ENCODE measurements at regions not wholly inside any gene's neighbourhood (a gene's known extent, or its start where the extent isn't known, plus 50 kb on each side); places are given as distances from the start of the nearest gene placed in this dataset.

- no peaks in the 10 kb centered on the region for H3K9me2 ChIP-seq (replicated peaks; ENCODE audit: low read depth, low read length)
- no peaks in the 10 kb centered on the region for H3K4me1 ChIP-seq (ENCODE audit: insufficient read depth, low read length, poor library complexity, severe bottlenecking)
- no peaks in the 10 kb centered on the region for H3K79me2 ChIP-seq (ENCODE audit: insufficient read depth, low read length)
- no peak overlapping the region for H3K4me3 ChIP-seq (ENCODE audit: low read length, poor library complexity, severe bottlenecking)
- H3K9me3 ChIP-seq (ENCODE audit: insufficient read depth, low read depth, low read length) = 0 out of 2 replicates have a peak, but pooled peaks cover 3% of the 10 kb centered on the region
- no peaks in the 10 kb centered on the region for H3F3A ChIP-seq (ENCODE audit: low read depth)
- no peak overlapping the region for H3K4me2 ChIP-seq (ENCODE audit: low read depth, low read length, poor library complexity, severe bottlenecking)
- no peak overlapping the region for H3K9ac ChIP-seq (ENCODE audit: low read depth, low read length, poor library complexity, severe bottlenecking)
- no peaks in the 10 kb centered on the region for H3K27me3 ChIP-seq (ENCODE audit: insufficient read depth, low read length, poor library complexity, severe bottlenecking)
- no peaks in the 10 kb centered on the region for H3K36me3 ChIP-seq (ENCODE audit: insufficient read depth, low read length)
- no peak overlapping the region for H2AFZ ChIP-seq (ENCODE audit: low read length)
- no peaks in the 10 kb centered on the region for H4K20me1 ChIP-seq (ENCODE audit: insufficient read depth, low read length, poor library complexity, severe bottlenecking)
- TF ChIP-seq EZH2phosphoT487 (IDR thresholded peaks at IDR 0.05; ENCODE audit: borderline replicate concordance) (no peak), CTCF (conservative IDR thresholded peaks at IDR 0.05; ENCODE audit: low read length) (no peak)
These were observed 775.1 kb downstream of the TNS3 start for GRCh38 chr7:46806856-46807255.

- no peak overlapping the region for H3K4me2 ChIP-seq (ENCODE audit: low read depth, low read length, poor library complexity, severe bottlenecking)
- H3F3A ChIP-seq (ENCODE audit: low read depth) = no peaks in the 10 kb centered on the region
- no peaks in the 10 kb centered on the region for H3K9me2 ChIP-seq (replicated peaks; ENCODE audit: low read depth, low read length)
- no peaks in the 10 kb centered on the region for H3K79me2 ChIP-seq (ENCODE audit: insufficient read depth, low read length)
- H2AFZ ChIP-seq (ENCODE audit: low read length) = no peak overlapping the region
- H4K20me1 ChIP-seq (ENCODE audit: insufficient read depth, low read length, poor library complexity, severe bottlenecking) = no peaks in the 10 kb centered on the region
- H3K36me3 ChIP-seq (ENCODE audit: insufficient read depth, low read length) = no peaks in the 10 kb centered on the region
- no peaks in the 10 kb centered on the region for H3K4me1 ChIP-seq (ENCODE audit: insufficient read depth, low read length, poor library complexity, severe bottlenecking)
- no peaks in the 10 kb centered on the region for H3K9me3 ChIP-seq (ENCODE audit: insufficient read depth, low read depth, low read length)
- no peak for TF ChIP-seq EZH2phosphoT487 (IDR thresholded peaks at IDR 0.05; ENCODE audit: borderline replicate concordance)
- no peak for TF ChIP-seq CTCF (conservative IDR thresholded peaks at IDR 0.05; ENCODE audit: low read length)
- no peaks in the 10 kb centered on the region for H3K27me3 ChIP-seq (ENCODE audit: insufficient read depth, low read length, poor library complexity, severe bottlenecking)
- no peak overlapping the region for H3K9ac ChIP-seq (ENCODE audit: low read depth, low read length, poor library complexity, severe bottlenecking)
- no peak overlapping the region for H3K4me3 ChIP-seq (ENCODE audit: low read length, poor library complexity, severe bottlenecking)
These were observed 779.4 kb downstream of the TNS3 start for GRCh38 chr7:46802479-46802878.

GRCh38 chr7:46791188-46791587 lies 790.7 kb downstream of the TNS3 start:
- no peaks in the 10 kb centered on the region for H3K9me2 ChIP-seq (replicated peaks; ENCODE audit: low read depth, low read length)
- no peaks in the 10 kb centered on the region for H3K36me3 ChIP-seq (ENCODE audit: insufficient read depth, low read length)
- H3K79me2 ChIP-seq (ENCODE audit: insufficient read depth, low read length) = no peaks in the 10 kb centered on the region
- H3K4me2 ChIP-seq (ENCODE audit: low read depth, low read length, poor library complexity, severe bottlenecking) = no peak overlapping the region
- no peaks in the 10 kb centered on the region for H3F3A ChIP-seq (ENCODE audit: low read depth)
- no peak overlapping the region for H3K9ac ChIP-seq (ENCODE audit: low read depth, low read length, poor library complexity, severe bottlenecking)
- H3K4me1 ChIP-seq (ENCODE audit: insufficient read depth, low read length, poor library complexity, severe bottlenecking) = no peaks in the 10 kb centered on the region
- H3K9me3 ChIP-seq (ENCODE audit: insufficient read depth, low read depth, low read length) = no peaks in the 10 kb centered on the region
- no peaks in the 10 kb centered on the region for H4K20me1 ChIP-seq (ENCODE audit: insufficient read depth, low read length, poor library complexity, severe bottlenecking)
- TF ChIP-seq EZH2phosphoT487 (IDR thresholded peaks at IDR 0.05; ENCODE audit: borderline replicate concordance) = no peak
- no peak for TF ChIP-seq CTCF (conservative IDR thresholded peaks at IDR 0.05; ENCODE audit: low read length)
- H2AFZ ChIP-seq (ENCODE audit: low read length) = no peak overlapping the region
- no peaks in the 10 kb centered on the region for H3K27me3 ChIP-seq (ENCODE audit: insufficient read depth, low read length, poor library complexity, severe bottlenecking)
- no peak overlapping the region for H3K4me3 ChIP-seq (ENCODE audit: low read length, poor library complexity, severe bottlenecking)
